AG04449 (cell line): ENCODE measurements at regions not wholly inside any gene's neighbourhood (a gene's known extent, or its start where the extent isn't known, plus 50 kb on each side); places are given as distances from the start of the nearest gene placed in this dataset.

Experiments
- CTCF ChIA-PET: fragments of 350-600 bp; formaldehyde crosslinking; extraction: SDS; loops from one replicate; lab custom pipeline; 2021; ENCODE audit warnings: antibody characterized with exemption; lab: Yijun Ruan, JAX
- POLR2A ChIA-PET: fragments of 400-600, 350-600 bp; formaldehyde crosslinking; extraction: SDS; loops from one replicate; lab custom pipeline; 2020; ENCODE audit warnings: antibody characterized with exemption, inconsistent platforms; lab: Yijun Ruan, JAX
- DNase-seq: peaks from one replicate; pipeline ENCODE4 v3.0.0-alpha.2; 2010; ENCODE audit warnings: low read depth, low spot score
- H3K4me3 ChIP-seq: 2 replicates; pipeline ENCODE4 v1.5.1; 2011; ENCODE audit warnings: low read depth, mild to moderate bottlenecking, control low read depth, low read length
- CTCF ChIP-seq: IDR thresholded peaks from one replicate; pipeline ENCODE4 v1.5.1; 2011; ENCODE audit warnings: mild to moderate bottlenecking, moderate library complexity, low read length, control low read depth, inconsistent platforms; ENCODE audit not compliant: insufficient read depth; ENCODE audit errors: missing control alignments

- ChIA-PET POLR2A (interaction anchor here (0.8 kb wide), 1 partner anchor 28 kb away, joined by 3 read pairs; no protein-coding TSS in a partner anchor), CTCF (interaction anchor here (1.2 kb wide), 1 partner anchor 55 kb away, joined by 4 read pairs; no protein-coding TSS in a partner anchor)
- DNase-seq, result no peak
- no peak for TF ChIP-seq CTCF
- H3K4me3 ChIP-seq, result no peak overlapping the region
Observed at GRCh38 chr2:104794441-104794840, 59.5 kb upstream of the POU3F3 start.
